Ishikawa (cell line): ENCODE measurements at regions not wholly inside any gene's neighbourhood (a gene's known extent, or its start where the extent isn't known, plus 50 kb on each side); places are given as distances from the start of the nearest gene placed in this dataset.

ENCODE experiments used
- CEBPB ChIP-seq: IDR thresholded peaks from 2 replicates; pipeline ENCODE4 v1.6.1; 2012
- CREB1 ChIP-seq: IDR thresholded peaks from 2 replicates; pipeline ENCODE4 v1.6.1; 2012; ENCODE audit warnings: low read depth
- EGR1 ChIP-seq: IDR thresholded peaks from 2 replicates; pipeline ENCODE4 v1.6.1; 2012
- EP300 ChIP-seq: IDR thresholded peaks from 2 replicates; pipeline ENCODE4 v1.6.1; 2012; ENCODE audit warnings: borderline replicate concordance
- FOXM1 ChIP-seq: IDR thresholded peaks from 2 replicates; pipeline ENCODE4 v1.6.1; 2012; ENCODE audit warnings: low read depth, borderline replicate concordance
- NFIC ChIP-seq: IDR thresholded peaks from 2 replicates; pipeline ENCODE4 v1.6.1; 2012
- RAD21 ChIP-seq: IDR thresholded peaks from 2 replicates; pipeline ENCODE4 v1.6.1; 2012; ENCODE audit warnings: low read depth
- TAF1 ChIP-seq: IDR thresholded peaks from 2 replicates; pipeline ENCODE4 v1.6.1; 2012; ENCODE audit warnings: low read depth, mild to moderate bottlenecking
- TCF12 ChIP-seq: IDR thresholded peaks from 2 replicates; pipeline ENCODE4 v1.6.1; 2012; ENCODE audit warnings: low read depth
- TEAD4 ChIP-seq: IDR thresholded peaks from 2 replicates; pipeline ENCODE4 v1.6.1; 2012
- USF1 ChIP-seq: IDR thresholded peaks from 2 replicates; pipeline ENCODE4 v1.6.1; 2012
- YY1 ChIP-seq: IDR thresholded peaks from 2 replicates; pipeline ENCODE4 v1.6.1; 2012; ENCODE audit warnings: low read depth
- ZBTB7A ChIP-seq: IDR thresholded peaks from 2 replicates; pipeline ENCODE4 v1.6.1; 2012; ENCODE audit warnings: low read depth
- TF ChIP-seq, protein P1 (sequence below): IDR thresholded peaks from 2 replicates; pipeline ENCODE4 v1.6.1; 2012; ENCODE audit warnings: low read depth, mild to moderate bottlenecking
- TF ChIP-seq, protein P2 (sequence below): IDR thresholded peaks from 2 replicates; pipeline ENCODE4 v1.6.1; 2012

DNA sequence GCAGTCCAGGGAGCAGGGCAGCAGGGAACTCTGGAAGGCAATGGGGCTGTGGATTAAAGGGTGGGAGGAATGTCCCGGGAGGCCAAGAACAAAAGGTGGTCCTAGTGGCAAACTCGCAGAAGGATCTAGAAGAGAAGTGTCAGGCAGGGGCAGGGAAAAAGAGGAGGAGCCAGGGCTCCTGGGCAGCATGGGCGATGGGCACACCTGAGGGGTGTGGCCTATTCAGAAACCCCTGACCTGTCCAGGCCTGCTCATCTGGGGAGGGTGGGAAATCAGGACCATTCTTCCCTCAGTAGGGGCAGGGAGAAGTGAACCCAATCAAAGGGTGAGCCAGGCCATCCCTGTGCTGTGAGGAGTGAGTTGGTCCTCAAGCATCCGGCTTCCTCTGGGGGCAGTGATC lies 108.6 kb downstream of the TRIM29 start:
- TF ChIP-seq, protein P1, sequence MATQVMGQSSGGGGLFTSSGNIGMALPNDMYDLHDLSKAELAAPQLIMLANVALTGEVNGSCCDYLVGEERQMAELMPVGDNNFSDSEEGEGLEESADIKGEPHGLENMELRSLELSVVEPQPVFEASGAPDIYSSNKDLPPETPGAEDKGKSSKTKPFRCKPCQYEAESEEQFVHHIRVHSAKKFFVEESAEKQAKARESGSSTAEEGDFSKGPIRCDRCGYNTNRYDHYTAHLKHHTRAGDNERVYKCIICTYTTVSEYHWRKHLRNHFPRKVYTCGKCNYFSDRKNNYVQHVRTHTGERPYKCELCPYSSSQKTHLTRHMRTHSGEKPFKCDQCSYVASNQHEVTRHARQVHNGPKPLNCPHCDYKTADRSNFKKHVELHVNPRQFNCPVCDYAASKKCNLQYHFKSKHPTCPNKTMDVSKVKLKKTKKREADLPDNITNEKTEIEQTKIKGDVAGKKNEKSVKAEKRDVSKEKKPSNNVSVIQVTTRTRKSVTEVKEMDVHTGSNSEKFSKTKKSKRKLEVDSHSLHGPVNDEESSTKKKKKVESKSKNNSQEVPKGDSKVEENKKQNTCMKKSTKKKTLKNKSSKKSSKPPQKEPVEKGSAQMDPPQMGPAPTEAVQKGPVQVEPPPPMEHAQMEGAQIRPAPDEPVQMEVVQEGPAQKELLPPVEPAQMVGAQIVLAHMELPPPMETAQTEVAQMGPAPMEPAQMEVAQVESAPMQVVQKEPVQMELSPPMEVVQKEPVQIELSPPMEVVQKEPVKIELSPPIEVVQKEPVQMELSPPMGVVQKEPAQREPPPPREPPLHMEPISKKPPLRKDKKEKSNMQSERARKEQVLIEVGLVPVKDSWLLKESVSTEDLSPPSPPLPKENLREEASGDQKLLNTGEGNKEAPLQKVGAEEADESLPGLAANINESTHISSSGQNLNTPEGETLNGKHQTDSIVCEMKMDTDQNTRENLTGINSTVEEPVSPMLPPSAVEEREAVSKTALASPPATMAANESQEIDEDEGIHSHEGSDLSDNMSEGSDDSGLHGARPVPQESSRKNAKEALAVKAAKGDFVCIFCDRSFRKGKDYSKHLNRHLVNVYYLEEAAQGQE, result no peak
- TF ChIP-seq FOXM1 (no peak), EGR1 (no peak), NFIC (no peak), CREB1 (no peak), RAD21 (no peak), USF1 (no peak), YY1 (no peak), TCF12 (no peak), CEBPB (no peak), ZBTB7A (no peak), TAF1 (no peak), TEAD4 (no peak), EP300 (no peak)
- TF ChIP-seq, protein P2, sequence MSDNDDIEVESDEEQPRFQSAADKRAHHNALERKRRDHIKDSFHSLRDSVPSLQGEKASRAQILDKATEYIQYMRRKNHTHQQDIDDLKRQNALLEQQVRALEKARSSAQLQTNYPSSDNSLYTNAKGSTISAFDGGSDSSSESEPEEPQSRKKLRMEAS, result no peak

GRCh38 chr11:120028897-120029258 lies 109.0 kb downstream of the TRIM29 start:
- no peak for TF ChIP-seq ZBTB7A
- no peak for TF ChIP-seq TCF12
- TF ChIP-seq TAF1, result no peak
- no peak for TF ChIP-seq YY1
- TF ChIP-seq USF1, result no peak
- TF ChIP-seq FOXM1, result no peak
- TF ChIP-seq CEBPB, result no peak
- TF ChIP-seq CREB1, result no peak
- no peak for TF ChIP-seq RAD21
- no peak for TF ChIP-seq NFIC
- TF ChIP-seq, protein P1, result no peak
- no peak for TF ChIP-seq EGR1
- no peak for TF ChIP-seq TEAD4

DNA sequence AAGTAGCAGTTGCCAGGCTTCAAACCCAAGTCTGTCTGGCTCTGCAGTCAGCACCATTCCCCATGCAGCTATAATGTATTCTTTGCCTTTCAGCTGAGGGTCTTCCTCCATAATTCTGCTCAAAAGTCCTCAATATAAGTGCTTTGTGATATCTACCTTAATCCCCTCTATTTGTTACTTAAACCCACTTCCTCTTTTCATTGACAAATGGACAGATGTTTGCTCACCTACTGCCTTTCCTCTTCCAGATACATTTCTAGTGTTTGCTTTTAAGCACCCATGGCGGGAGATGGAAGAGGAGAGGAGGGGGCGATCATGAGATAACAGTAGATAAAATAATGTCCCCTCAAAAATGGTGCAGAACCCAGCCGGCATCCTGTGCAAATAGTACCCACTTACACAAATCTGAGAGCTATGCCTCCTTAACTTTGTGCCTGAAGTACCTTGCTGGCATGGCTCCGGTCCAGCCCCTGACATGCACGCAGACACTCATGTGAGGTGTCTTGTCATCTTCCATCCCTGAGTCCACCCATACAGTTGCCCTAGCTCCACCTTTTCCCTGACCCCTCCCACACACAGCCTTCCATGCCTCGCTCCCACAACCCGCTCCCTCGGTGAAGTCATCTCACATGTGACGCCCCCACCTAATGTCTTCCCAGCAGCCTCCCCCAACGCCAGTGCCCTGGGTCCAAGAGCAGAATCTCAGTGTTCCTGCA lies 109.6 kb downstream of the TRIM29 start:
- TF ChIP-seq RAD21, result no peak
- no peak for TF ChIP-seq CREB1
- TF ChIP-seq TAF1, result no peak
- TF ChIP-seq FOXM1, result no peak
- TF ChIP-seq EP300, result no peak
- TF ChIP-seq ZBTB7A, result no peak
- TF ChIP-seq EGR1, result no peak
- TF ChIP-seq USF1, result no peak
- TF ChIP-seq YY1, result no peak

- TF ChIP-seq CEBPB (no peak), CREB1 (no peak), TEAD4 (no peak), EGR1 (no peak), USF1 (no peak), NFIC (no peak), EP300 (no peak), TCF12 (no peak), ZBTB7A (no peak), YY1 (no peak)
- TF ChIP-seq, protein P1, result no peak
- TF ChIP-seq, protein P2, result no peak
Measured at GRCh38 chr11:120027546-120028180, 110.2 kb downstream of the TRIM29 start.
